ENCODE measurements at regions not wholly inside any gene's neighbourhood (a gene's known extent, or its start where the extent isn't known, plus 50 kb on each side); places are given as distances from the start of the nearest gene placed in this dataset.

- TF ChIP-seq CTCF (conservative IDR thresholded peaks at IDR 0.05; ENCODE audit: low read depth) = no peak
- H3K27ac ChIP-seq = no peak overlapping the region
- POLR2A ChIA-PET (ENCODE audit: low non-redundant PET) = no interaction called here
Measured at GRCh38 chr1:86648255-86648654, 56.1 kb upstream of the SH3GLB1 start.

GRCh38 chr1:86649618-86650017 lies 54.8 kb upstream of the SH3GLB1 start:
- ChIA-PET POLR2A (ENCODE audit: low non-redundant PET) (no interaction called here), CTCF (interaction anchor here (0.6 to 1.0 kb wide), 3 partner anchors 64 to 492 kb away, joined by 3 to 6 read pairs (median 3); no protein-coding TSS in a partner anchor)
- DNase-seq (ENCODE audit: low spot score) = no peak
- TF ChIP-seq CTCF (conservative IDR thresholded peaks at IDR 0.05; ENCODE audit: low read depth) = no peak
- no peak overlapping the region for H3K27ac ChIP-seq

More at GRCh38 chr1:86648255-86648654, 56.1 kb upstream of the SH3GLB1 start:
- DNase-seq (ENCODE audit: low spot score) = peak; percentile 72
- CTCF ChIA-PET = interaction anchor here (0.6 kb wide), 1 partner anchor 146 kb away, joined by 3 read pairs; no protein-coding TSS in a partner anchor

- ChIA-PET POLR2A (ENCODE audit: low non-redundant PET) (no interaction called here), CTCF (interaction anchor here (0.6 to 0.7 kb wide), 2 partner anchors 65 to 142 kb away, joined by 3 read pairs; no protein-coding TSS in a partner anchor)
- no peak for DNase-seq (ENCODE audit: low spot score)
- TF ChIP-seq CTCF (conservative IDR thresholded peaks at IDR 0.05; ENCODE audit: low read depth) = no peak
- H3K27ac ChIP-seq = no peak overlapping the region
Measured at GRCh38 chr1:86650065-86650464, 54.3 kb upstream of the SH3GLB1 start.
